Skeletal muscle tissue (tissue), 3 donors: ENCODE measurements at regions not wholly inside any gene's neighbourhood (a gene's known extent, or its start where the extent isn't known, plus 50 kb on each side); places are given as distances from the start of the nearest gene placed in this dataset.

Experiments used
- H3K27ac ChIP-seq: one replicate; pipeline ENCODE4 v1.7.0; 2013; ENCODE audit warnings: mild to moderate bottlenecking, low read depth, low read length, inconsistent platforms
- H3K27me3 ChIP-seq, 3 donors: one replicate each; pipeline ENCODE4 v1.7.0; 2013; ENCODE audit warnings: low read length in 3 of 3; ENCODE audit not compliant: control insufficient read depth in 3 of 3, insufficient read depth in 3 of 3
- H3K36me3 ChIP-seq, 3 donors: one replicate each; pipeline ENCODE4 v1.7.0; 2013; ENCODE audit warnings: low read length in 3 of 3; ENCODE audit not compliant: control insufficient read depth in 3 of 3, insufficient read depth in 3 of 3
- H3K4me1 ChIP-seq, 3 donors: one replicate each; pipeline ENCODE4 v1.7.0; 2013; ENCODE audit warnings: low read length in 3 of 3, mild to moderate bottlenecking in 3 of 3; ENCODE audit not compliant: control insufficient read depth in 3 of 3, insufficient read depth in 3 of 3
- H3K4me3 ChIP-seq, 3 donors: one replicate each; pipeline ENCODE4 v1.7.0; 2013; ENCODE audit warnings: low read length in 3 of 3
- H3K9ac ChIP-seq, 3 donors: one replicate each; pipeline ENCODE4 v1.7.0; 2013; ENCODE audit warnings: low read length in 3 of 3, mild to moderate bottlenecking in 3 of 3, moderate library complexity in 2 of 3, low read depth in 1 of 3
- H3K9me3 ChIP-seq, 3 donors: one replicate each; pipeline ENCODE4 v1.7.0; 2013; ENCODE audit warnings: low read length in 3 of 3; ENCODE audit not compliant: control insufficient read depth in 3 of 3
- donor health status: Osteomylitis.

GRCh38 chr13:23488442-23488841 is 54.9 kb upstream of the SACS start:
- Histone ChIP-seq H3K4me3 (peak overlapping the region in 1 of 3 donors; percentile 35), H3K27me3 (no peaks in the 10 kb centered on the region), H3K27ac (peak overlapping the region; percentile 55), H3K9ac (no peak overlapping the region), H3K9me3 (no peaks in the 10 kb centered on the region), H3K4me1 (peaks cover 6 to 8% (median 7%) of the 10 kb centered on the region in 3 donors), H3K36me3 (no peaks in the 10 kb centered on the region)

GRCh38 chr13:23496255-23496654 is 62.8 kb upstream of the SACS start:
- Histone ChIP-seq H3K4me3 (no peak overlapping the region), H3K9ac (no peak overlapping the region), H3K27ac (no peak overlapping the region), H3K4me1 (no peaks in the 10 kb centered on the region), H3K27me3 (no peaks in the 10 kb centered on the region), H3K36me3 (no peaks in the 10 kb centered on the region), H3K9me3 (no peaks in the 10 kb centered on the region)

- H3K4me1 ChIP-seq, result no peaks in the 10 kb centered on the region
- H3K4me3 ChIP-seq, result no peak overlapping the region
- H3K36me3 ChIP-seq, result no peaks in the 10 kb centered on the region
- H3K9me3 ChIP-seq, result no peaks in the 10 kb centered on the region
- H3K27me3 ChIP-seq, result no peaks in the 10 kb centered on the region
- H3K9ac ChIP-seq, result no peak overlapping the region
- H3K27ac ChIP-seq, result no peak overlapping the region
Observed at GRCh38 chr13:23497191-23497590, 63.7 kb upstream of the SACS start.

- H3K27me3 ChIP-seq, result no peaks in the 10 kb centered on the region
- H3K4me1 ChIP-seq, result peaks cover 3 to 5% (median 4%) of the 10 kb centered on the region in 3 donors
- H3K4me3 ChIP-seq, result no peak overlapping the region
- H3K9me3 ChIP-seq, result no peaks in the 10 kb centered on the region
- H3K9ac ChIP-seq, result no peak overlapping the region
- no peaks in the 10 kb centered on the region for H3K36me3 ChIP-seq
- H3K27ac ChIP-seq, result no peak overlapping the region
Observed at GRCh38 chr13:23500849-23501248, 67.3 kb upstream of the SACS start.

GRCh38 chr13:23504180-23504579 is 66.0 kb upstream of the TNFRSF19 start:
- Histone ChIP-seq H3K27ac (no peak overlapping the region), H3K36me3 (no peaks in the 10 kb centered on the region), H3K4me3 (no peak overlapping the region), H3K9ac (no peak overlapping the region), H3K27me3 (no peaks in the 10 kb centered on the region), H3K4me1 (peaks cover 3 to 10% (median 9%) of the 10 kb centered on the region in 3 donors), H3K9me3 (no peaks in the 10 kb centered on the region)

GRCh38 chr13:23505007-23505406 is 65.2 kb upstream of the TNFRSF19 start:
- peak overlapping the region in 1 of 3 donors; percentile 15 for H3K4me3 ChIP-seq
- H3K9me3 ChIP-seq, result no peaks in the 10 kb centered on the region
- no peaks in the 10 kb centered on the region for H3K36me3 ChIP-seq
- H3K27ac ChIP-seq, result no peak overlapping the region
- H3K27me3 ChIP-seq, result no peaks in the 10 kb centered on the region
- no peak overlapping the region for H3K9ac ChIP-seq
- peaks cover 3 to 13% (median 10%) of the 10 kb centered on the region in 3 donors for H3K4me1 ChIP-seq

- Histone ChIP-seq H3K9me3 (no peaks in the 10 kb centered on the region), H3K27me3 (no peaks in the 10 kb centered on the region), H3K4me1 (peaks cover 12 to 26% (median 15%) of the 10 kb centered on the region in 3 donors), H3K27ac (no peak overlapping the region), H3K4me3 (no peak overlapping the region), H3K9ac (no peak overlapping the region), H3K36me3 (no peaks in the 10 kb centered on the region)
Observed at GRCh38 chr13:23506071-23506806, 64.0 kb upstream of the TNFRSF19 start.

GRCh38 chr13:23506807-23507291 is 63.4 kb upstream of the TNFRSF19 start:
- no peaks in the 10 kb centered on the region for H3K36me3 ChIP-seq
- H3K4me3 ChIP-seq, result no peak overlapping the region
- peaks cover 14 to 28% (median 17%) of the 10 kb centered on the region in 3 donors for H3K4me1 ChIP-seq
- no peak overlapping the region for H3K9ac ChIP-seq
- H3K27ac ChIP-seq, result no peak overlapping the region
- H3K9me3 ChIP-seq, result no peaks in the 10 kb centered on the region
- H3K27me3 ChIP-seq, result no peaks in the 10 kb centered on the region

GRCh38 chr13:23509781-23510543 is 60.2 kb upstream of the TNFRSF19 start:
- no peak overlapping the region for H3K4me3 ChIP-seq
- no peaks in the 10 kb centered on the region for H3K36me3 ChIP-seq
- no peak overlapping the region for H3K9ac ChIP-seq
- no peaks in the 10 kb centered on the region for H3K9me3 ChIP-seq
- no peak overlapping the region for H3K27ac ChIP-seq
- H3K27me3 ChIP-seq, result no peaks in the 10 kb centered on the region
- H3K4me1 ChIP-seq, result peaks cover 15 to 41% (median 24%) of the 10 kb centered on the region in 3 donors

- Histone ChIP-seq H3K9ac (no peak overlapping the region), H3K27me3 (no peaks in the 10 kb centered on the region), H3K27ac (no peak overlapping the region), H3K9me3 (no peaks in the 10 kb centered on the region), H3K4me1 (peaks cover 13 to 36% (median 20%) of the 10 kb centered on the region in 3 donors), H3K36me3 (no peaks in the 10 kb centered on the region), H3K4me3 (no peak overlapping the region)
Observed at GRCh38 chr13:23510544-23510916, 59.7 kb upstream of the TNFRSF19 start.
